Coronary artery (tissue), 2 donors: ENCODE measurements at regions not wholly inside any gene's neighbourhood (a gene's known extent, or its start where the extent isn't known, plus 50 kb on each side); places are given as distances from the start of the nearest gene placed in this dataset.
A peak's percentile ranks its signal among the peaks of the same experiment; 100 is the strongest.

Source experiments
- DNase-seq: peaks from one replicate; pipeline ENCODE4 v3.0.0-alpha.2; 2017; ENCODE audit warnings: low spot score
- H3K27ac ChIP-seq, 2 donors: fragments of 200-600 bp; sonication (generic); one replicate each; pipeline ENCODE4 v1.5.1; 2016 to 2019
- H3K4me3 ChIP-seq: fragments of 200-600 bp; sonication (generic); 2 replicates; pipeline ENCODE4 v1.5.1; 2016; ENCODE audit warnings: mild to moderate bottlenecking, moderate library complexity
- TF ChIP-seq, protein P1 (sequence below): fragments of 200-600 bp; sonication (generic); IDR thresholded peaks from one replicate; pipeline ENCODE4 v1.5.1; 2019; ENCODE audit warnings: antibody characterized with exemption

DNA sequence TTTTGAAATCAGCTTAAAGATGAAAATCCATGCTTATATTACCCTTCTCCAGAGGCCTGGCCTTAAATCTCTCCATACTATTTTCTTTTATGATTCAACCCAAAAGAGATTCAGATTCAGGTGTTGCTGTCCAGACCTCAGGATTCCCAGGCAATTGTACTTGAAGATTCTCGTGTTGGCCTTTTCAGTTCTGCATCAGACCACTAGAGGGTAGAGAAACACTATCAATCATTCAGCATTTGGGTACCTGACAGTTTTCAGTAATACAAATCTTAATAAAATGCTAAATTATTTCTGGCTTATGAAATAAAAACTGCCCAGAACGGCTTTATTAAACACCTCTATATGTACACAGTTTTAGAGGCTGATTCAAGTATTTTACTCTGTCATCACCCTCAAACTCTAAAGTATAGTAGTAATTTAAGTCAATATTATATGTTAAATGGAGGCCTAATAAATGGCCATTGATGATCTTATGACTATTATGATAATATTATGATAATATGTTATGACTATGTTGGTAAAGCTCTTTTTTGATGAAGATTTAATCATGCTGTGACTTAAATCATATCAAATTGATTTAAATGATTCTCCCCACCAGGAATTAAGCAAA is 301.1 kb downstream of the DUSP6 start:
- TF ChIP-seq, protein P1, sequence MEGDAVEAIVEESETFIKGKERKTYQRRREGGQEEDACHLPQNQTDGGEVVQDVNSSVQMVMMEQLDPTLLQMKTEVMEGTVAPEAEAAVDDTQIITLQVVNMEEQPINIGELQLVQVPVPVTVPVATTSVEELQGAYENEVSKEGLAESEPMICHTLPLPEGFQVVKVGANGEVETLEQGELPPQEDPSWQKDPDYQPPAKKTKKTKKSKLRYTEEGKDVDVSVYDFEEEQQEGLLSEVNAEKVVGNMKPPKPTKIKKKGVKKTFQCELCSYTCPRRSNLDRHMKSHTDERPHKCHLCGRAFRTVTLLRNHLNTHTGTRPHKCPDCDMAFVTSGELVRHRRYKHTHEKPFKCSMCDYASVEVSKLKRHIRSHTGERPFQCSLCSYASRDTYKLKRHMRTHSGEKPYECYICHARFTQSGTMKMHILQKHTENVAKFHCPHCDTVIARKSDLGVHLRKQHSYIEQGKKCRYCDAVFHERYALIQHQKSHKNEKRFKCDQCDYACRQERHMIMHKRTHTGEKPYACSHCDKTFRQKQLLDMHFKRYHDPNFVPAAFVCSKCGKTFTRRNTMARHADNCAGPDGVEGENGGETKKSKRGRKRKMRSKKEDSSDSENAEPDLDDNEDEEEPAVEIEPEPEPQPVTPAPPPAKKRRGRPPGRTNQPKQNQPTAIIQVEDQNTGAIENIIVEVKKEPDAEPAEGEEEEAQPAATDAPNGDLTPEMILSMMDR = peak; percentile 86
- no peak overlapping the region for H3K4me3 ChIP-seq
- no peak overlapping the region for H3K27ac ChIP-seq
- DNase-seq = no peak

DNA sequence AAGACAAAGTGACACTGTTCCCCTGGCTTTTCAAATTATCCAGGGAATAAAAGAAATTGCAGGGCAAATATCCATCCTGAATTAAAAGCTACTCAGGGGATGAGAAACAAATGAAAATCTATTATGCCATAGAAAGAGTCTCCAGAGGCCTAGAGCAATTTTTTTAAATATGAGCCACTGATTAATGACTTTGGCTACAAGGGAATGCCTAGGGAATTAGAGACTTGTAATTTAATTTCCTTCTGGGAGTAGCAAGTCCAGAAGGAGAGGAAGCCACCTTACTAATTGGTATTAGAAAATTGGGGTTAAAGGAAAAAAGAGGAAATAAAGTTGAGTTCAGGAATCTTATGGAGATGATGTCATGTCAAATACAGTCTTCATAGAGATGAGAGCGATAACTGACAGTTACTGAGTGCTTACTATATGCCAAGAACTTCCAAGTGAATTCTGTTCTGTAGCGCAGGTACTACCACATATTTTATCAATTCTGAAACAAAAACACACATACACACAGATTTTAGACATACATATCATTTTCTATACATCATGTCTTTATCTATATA is 304.4 kb downstream of the DUSP6 start:
- TF ChIP-seq, protein P1 = no peak
- DNase-seq = no peak
- Histone ChIP-seq H3K27ac (no peak overlapping the region), H3K4me3 (no peak overlapping the region)

GRCh38 chr12:89041078-89041477 is 311.2 kb downstream of the DUSP6 start:
- H3K27ac ChIP-seq = no peak overlapping the region
- H3K4me3 ChIP-seq = no peak overlapping the region
- DNase-seq = no peak
- TF ChIP-seq, protein P1 = no peak

GRCh38 chr12:89040146-89040964 is 311.9 kb downstream of the DUSP6 start:
- TF ChIP-seq, protein P1 = no peak
- DNase-seq = no peak
- no peak overlapping the region for H3K4me3 ChIP-seq
- no peak overlapping the region for H3K27ac ChIP-seq

- H3K4me3 ChIP-seq = no peak overlapping the region
- no peak overlapping the region for H3K27ac ChIP-seq
- no peak for DNase-seq
- TF ChIP-seq, protein P1 = no peak
Measured at GRCh38 chr12:89038831-89039512, 313.3 kb downstream of the DUSP6 start.

DNA sequence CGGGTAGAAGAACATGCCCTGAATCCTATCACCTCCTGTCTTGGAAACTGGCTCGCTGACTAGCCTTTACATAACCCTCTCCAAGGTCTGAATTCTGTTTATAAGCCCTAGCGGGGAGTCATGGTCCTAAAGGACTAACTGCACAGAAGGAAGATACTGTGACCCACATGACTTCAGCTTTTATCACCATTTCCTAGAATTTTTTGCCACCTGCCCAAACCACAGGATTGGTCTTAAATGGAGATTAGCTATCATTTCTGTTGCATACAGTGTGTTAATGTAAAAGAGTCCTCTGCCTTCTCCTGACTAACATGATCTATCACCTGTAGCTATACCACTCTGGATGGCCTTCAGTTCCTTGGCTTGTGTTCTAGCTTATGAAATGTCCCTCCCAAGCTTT is 319.2 kb downstream of the DUSP6 start:
- Histone ChIP-seq H3K4me3 (no peak overlapping the region), H3K27ac (no peak overlapping the region)
- TF ChIP-seq, protein P1 = no peak
- no peak for DNase-seq
